Stimulated activated CD4-positive, alpha-beta T cell treated with anti-CD3 and anti-CD28 coated beads, Interleukin-4, amount 100 ng/mL, for 24 hours (primary cell): ENCODE measurements at regions not wholly inside any gene's neighbourhood (a gene's known extent, or its start where the extent isn't known, plus 50 kb on each side); places are given as distances from the start of the nearest gene placed in this dataset.
"Not testable (repeated sequence)": the region's sequence is repeated elsewhere in the genome, so short reads cannot be mapped to it uniquely, and the experiment has no call there.

ENCODE experiments used
- DNase-seq: peaks from one replicate; pipeline ENCODE4 v3.0.0-alpha.2; 2020

GRCh38 chr1:212495766-212496494 lies 63.2 kb downstream of the NENF start:
- DNase-seq, result no peak

DNA sequence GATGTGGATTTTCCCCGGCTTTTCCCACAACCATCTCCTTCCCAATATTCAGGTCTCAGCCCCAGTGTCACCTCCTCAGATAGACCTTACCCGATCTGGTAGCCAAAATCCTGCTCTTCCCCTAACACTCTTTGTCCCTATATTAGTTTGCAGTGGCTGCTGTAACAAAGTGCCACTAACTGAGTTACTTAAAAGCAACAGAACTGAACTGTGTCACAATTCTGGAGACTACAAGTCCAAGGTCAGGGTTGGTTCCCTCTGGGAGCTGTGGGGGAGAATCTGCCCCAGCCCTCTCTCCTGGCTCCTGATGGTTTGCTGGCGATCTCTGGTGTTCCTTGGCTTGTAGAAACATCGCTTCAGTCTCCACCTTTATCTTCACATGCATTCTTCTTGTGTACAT lies 64.0 kb downstream of the NENF start:
- DNase-seq, result no peak

- no peak for DNase-seq
Measured at GRCh38 chr1:212497553-212497952, 64.8 kb downstream of the NENF start.

- DNase-seq, result no peak
Measured at GRCh38 chr1:212498283-212499040, 65.7 kb downstream of the NENF start.

GRCh38 chr1:212500351-212500750 lies 67.6 kb downstream of the NENF start:
- no peak for DNase-seq

- DNase-seq, result no peak
Measured at GRCh38 chr1:212500983-212501382, 68.3 kb downstream of the NENF start.

- no peak for DNase-seq
Measured at GRCh38 chr1:212503714-212504113, 71.0 kb downstream of the NENF start.

DNA sequence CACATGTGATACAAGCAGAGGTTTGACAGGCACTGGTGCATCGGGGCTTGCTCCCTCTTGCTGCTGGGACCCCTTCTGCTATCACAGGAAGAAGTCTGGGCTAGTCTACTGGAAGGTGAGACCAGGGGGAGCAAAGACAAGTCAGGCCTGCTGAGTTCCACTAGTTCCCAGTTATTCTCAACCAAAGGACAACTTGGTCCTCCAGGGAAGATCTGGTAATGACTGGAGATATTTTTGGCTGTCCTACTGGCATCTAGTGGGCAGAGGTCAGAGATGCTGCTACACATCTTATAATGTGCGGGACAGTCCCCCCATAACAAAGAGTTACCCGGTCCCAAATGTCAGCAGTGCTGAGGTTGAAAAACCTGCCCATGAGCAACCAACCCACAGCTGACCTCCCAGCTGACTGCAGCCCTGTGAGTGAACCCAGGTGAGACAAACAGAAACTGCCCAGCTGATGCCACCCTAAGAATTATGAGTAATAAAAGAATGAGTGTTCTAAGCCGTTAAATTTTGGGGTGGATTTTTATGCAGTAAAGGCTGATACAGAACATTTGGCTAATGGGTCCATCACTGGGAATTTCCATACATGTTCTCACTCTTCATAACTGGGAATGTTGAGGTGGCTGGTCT lies 71.6 kb downstream of the NENF start:
- no peak for DNase-seq

DNA sequence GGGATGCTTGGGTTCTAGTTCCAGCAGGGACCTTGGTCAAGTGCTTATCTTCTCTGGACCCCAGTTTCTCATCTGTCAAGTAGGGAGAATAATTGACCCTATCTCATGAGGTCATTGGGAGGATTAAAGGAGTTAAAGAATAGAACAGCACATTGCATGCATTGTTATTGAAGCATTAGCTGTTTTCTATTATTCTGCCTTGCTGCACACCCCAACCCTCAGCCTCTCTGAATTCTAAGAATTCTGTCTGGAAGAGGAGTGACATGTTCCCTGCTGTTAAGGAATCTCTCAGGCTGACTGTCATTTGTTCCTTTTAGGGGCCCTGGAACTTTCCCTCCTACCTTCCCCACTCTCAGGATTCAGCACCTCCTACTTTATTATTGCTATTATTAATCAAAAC lies 73.9 kb downstream of the NENF start:
- DNase-seq, result no peak

GRCh38 chr1:212507369-212507768 lies 74.6 kb downstream of the NENF start:
- DNase-seq, result no peak

DNA sequence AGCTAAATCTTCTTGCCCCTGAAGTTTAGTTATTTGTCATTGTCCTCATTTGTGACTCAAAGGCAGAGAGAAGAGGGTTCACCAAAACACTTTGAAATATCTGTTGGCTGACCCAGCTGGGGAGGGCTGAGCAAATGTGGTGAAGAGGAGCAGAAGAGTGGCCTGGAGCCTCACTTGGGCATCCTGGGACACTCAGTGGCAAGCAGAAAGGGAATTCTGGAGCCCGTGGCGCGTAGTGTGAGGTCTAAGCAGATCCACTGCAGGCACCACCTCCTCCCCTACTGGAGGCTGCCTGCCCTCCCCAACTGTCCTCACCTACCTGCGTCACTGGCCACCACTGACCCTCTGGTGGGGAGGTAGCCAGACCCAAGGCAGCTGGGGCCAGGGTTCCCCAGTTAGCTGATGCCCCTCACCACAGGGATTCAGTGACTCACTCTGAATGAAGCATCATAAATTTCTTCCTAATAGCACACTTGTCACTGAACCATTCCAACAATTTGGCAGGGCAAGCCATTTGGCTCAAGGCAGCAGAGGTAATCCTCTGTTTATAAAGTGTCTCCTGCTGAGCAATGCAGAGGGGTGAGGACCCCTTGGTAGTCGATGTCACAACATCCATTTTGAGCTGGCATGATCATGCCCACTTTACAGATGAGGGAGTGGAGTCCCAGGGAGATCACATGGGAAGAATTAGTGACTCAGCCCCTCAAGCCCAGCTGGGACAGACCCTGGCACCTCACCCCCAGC lies 80.3 kb downstream of the NENF start:
- no peak for DNase-seq

- no peak for DNase-seq
Measured at GRCh38 chr1:212513586-212513985, 80.9 kb downstream of the NENF start.

DNA sequence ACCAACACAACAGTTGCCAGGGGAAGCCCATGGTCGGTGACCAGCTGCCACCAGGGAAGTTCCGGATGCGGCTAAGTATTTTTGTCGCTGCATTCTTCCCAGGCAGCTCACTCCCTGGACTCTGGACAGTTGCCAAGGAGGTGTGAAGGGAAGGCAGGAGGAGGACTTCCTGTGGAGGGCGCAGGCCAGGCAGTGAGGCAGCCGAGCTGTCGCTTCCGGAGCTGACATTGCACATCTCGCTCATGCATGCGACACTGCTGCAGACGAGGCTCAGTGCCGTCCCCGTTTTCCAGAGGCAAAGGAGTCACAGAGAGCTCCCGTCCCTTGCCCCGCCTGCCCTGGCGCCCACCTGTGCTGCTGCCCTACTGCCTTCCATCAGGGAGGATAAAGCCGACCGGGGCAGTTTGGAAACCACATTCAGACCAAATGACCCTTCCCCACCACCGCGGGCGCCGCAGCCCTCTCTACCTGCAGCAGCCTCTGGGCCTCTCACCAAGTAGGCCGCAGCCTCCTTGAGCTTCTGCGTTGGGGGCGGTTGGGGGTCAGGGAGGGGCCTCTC lies 81.4 kb downstream of the NENF start:
- peak; percentile 7 for DNase-seq

DNA sequence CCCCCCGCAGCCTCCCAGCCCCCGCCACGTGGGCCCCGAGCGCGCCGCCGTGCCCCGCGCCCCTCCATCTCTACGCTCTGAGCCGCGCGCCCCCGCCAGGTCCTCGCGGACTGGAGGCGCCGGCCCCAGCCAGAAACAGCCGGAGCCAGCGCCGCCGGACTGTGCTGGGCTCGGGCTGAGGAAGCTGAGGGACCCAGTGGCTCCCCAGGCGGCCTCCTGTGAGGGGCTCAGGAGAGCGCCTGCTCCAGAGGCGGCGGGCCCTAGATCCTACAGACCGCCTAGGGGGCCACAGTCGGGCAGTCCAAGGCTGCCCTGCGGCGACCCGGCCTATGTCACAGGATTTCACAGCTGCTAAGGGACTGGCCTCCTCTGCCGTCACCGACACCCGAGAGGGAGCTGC lies 82.1 kb downstream of the NENF start:
- DNase-seq, result no peak

DNA sequence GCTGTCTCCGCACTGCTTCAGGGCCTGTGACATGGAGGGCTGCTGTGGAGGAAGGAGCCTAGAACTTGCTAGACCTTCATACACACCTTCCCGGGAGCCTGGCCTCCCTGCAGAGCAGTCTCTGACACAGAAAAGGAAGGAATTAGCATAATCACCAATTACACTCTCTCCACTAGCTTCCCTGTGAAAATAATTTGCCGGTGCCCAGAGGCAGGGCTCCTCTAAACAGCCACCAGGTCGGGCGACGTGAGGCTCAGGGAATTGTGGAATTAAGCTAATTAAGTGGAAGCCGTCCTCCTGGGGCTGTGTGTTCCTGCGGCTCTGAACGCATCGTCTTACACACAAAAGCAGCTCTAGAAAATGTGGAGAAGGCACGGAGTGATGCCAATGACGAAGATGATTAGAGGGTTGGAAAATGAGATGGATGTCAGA lies 82.6 kb downstream of the NENF start:
- DNase-seq, result no peak

DNA sequence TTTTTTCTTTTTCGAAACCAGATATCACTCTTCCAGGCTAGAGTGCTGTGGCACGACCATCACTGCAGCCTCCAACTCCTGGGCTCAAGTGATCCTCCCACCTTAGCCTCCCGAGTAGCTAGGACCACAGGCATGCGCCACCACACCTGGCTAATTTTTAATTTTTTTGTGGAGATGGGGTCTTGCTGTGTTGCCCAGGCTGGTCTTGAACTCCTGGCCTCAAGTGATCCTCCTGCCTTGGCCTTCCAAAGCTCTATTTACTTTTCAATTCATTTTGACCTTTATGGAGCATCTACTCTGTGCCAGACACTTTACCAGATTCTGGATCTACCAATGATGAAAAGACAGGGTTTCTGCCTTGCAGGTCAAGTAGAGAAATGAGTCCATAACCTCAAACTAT lies 83.3 kb downstream of the NENF start:
- not testable (repeated sequence) for DNase-seq

- DNase-seq, result no peak
Measured at GRCh38 chr1:212518188-212519054, 85.7 kb downstream of the NENF start.

GRCh38 chr1:212519131-212519530 lies 86.4 kb downstream of the NENF start:
- no peak for DNase-seq

GRCh38 chr1:212520299-212520698 lies 87.6 kb downstream of the NENF start:
- no peak for DNase-seq

DNA sequence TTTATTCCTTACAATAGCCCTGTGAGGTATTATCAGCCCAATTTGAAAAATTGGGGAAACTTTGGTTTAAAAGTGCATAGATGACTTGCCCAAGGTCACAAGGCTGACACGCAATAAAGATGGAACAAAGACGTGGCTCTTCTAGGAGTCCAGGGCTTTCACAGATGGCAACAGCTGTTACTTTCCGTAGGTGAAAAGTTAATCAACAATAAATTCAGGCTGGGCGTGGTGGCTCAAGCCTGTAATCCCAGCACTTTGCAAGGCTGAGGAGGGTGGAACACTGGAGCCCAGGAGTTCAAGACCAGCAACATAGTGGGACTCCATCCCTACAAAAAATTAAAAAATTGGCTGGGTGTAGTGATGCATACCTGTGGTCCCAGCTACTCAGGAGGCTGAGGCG lies 87.8 kb upstream of the ATF3 start:
- DNase-seq, result no peak

DNA sequence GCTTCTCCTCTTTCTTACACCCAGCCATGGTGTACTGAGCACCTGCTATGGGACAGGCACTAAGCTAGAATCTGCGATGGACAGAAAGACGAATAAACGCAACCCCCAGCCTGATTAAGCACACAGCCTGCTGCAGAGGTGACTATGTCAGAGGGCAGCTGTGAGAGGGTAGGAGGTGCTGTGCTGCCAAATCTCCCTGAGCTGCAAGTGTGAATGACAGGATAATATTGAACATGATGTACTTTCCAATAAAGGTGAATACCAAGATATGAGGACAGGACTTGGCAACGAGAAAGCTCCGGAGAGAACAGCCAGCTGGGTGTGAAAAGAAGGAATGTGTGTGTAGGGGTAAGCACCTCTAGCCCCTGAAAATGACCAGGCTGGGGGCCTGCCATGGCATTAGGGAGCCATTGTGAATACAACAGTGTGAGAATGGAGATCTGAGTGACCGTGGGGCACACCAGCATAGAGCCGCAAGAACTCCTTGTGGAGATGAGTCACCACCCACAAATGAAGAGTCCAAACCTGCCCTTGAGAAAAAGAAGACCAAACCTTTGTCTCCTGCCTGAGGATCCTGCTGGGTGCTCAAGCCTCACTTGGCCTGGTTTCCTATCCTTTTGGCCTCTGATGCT lies 83.0 kb upstream of the ATF3 start:
- no peak for DNase-seq

DNA sequence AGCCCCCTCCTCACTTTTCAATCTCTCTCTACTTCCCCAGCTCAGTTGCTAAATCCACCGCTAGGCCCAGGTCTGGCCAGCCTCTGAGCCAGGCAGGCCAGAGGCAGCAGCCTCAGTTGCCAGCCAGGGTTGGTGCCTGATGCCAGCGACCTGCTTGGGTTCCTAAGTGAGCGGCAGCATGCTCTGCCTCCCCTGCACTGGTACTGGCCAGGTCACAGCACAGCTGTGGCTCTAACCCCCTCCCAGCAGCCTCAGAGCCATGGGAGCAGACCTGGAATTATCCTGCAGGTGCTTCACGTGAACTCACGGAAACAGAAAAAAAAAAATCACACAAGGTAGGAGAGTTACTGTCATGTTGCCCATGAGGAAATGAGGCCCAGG lies 82.5 kb upstream of the ATF3 start:
- no peak for DNase-seq
